KBM-7 (cell line): ENCODE measurements at regions not wholly inside any gene's neighbourhood (a gene's known extent, or its start where the extent isn't known, plus 50 kb on each side); places are given as distances from the start of the nearest gene placed in this dataset.

Source experiments
- DNase-seq: peaks from one replicate; pipeline ENCODE4 v3.0.0-alpha.2; 2015
- in situ Hi-C: fragments of 300-500 bp; cut with MboI; formaldehyde crosslinking; loops from 2 replicates; pipeline ENCODE4 v1.14.3; 2020; ENCODE audit warnings: low sequenced_read_pairs, low pct_unique_long_range_greater_than_20kb, mixed read lengths

DNA sequence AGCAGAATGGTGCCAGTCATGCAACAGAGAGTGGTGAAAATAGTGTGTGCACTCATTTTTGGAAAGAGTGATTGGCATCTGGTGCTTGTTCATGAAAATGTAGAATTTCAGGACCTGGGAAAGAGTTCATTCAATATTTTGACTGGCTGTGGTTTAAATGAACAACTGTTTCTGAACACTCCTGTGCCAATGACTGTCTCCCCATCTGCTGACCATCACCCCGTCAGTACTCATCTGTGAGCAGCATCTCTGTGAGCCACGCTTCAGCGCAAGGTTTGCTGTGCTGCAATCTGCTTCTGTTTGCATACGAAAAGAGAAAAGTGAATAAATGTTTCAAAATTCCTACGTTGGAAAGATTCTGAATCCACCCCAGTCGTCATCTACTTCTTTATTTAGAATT lies 77.9 kb upstream of the RUNX1 start:
- no peak for DNase-seq
- in situ Hi-C loops = no loop called here

DNA sequence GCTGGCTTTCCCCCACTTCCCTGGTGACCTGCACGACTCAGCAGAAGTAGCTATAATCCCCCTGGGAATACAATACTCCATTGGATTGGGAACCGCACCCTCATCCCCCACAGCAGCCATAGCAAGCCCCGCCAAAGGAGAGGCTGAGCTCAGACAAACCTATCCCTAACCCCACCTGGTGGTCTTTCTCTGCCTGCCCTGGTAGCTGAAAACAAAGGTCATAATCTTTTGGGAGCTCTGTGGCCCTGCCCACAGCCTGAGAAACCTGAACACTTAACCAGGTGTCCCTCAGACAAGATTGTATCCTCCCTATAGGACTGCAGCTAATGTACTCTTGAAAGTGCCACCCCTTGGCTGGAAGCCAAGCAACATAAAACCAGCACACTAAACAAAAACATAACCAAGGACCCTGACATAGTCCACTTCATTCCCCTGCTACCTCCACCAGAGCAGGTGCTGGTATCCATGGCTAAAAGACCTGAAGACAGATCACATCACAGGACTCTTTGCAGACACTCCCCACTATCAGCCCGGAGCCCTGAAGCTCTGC lies 71.6 kb upstream of the RUNX1 start:
- DNase-seq = no peak
- in situ Hi-C loops = no loop called here

DNA sequence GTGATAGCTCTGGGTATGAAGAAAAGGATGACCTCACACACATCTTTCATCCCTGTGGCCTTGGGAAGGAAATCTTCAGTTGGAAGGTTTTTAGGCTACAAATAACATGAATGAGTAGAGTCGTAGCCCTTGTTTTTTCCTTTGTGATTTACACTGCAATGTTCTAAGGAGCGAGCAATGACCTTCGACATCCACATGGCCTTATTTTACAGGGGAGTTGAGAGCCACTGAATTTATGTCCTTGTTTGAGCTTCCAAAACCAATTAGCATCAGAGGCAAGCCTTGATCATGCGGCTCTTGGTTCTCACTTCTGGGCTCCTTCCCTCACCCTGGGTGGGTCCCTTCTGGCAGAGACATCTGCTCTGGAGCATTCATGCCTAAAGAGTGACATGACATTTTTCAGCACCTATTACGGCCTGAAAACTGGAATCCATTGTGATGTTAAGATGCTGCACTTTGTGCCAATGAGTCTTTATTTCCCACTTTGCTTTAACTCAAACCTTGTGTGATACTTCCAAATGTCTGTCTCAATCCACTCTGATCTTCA lies 70.5 kb upstream of the RUNX1 start:
- no peak for DNase-seq
- in situ Hi-C loops = no loop called here

DNA sequence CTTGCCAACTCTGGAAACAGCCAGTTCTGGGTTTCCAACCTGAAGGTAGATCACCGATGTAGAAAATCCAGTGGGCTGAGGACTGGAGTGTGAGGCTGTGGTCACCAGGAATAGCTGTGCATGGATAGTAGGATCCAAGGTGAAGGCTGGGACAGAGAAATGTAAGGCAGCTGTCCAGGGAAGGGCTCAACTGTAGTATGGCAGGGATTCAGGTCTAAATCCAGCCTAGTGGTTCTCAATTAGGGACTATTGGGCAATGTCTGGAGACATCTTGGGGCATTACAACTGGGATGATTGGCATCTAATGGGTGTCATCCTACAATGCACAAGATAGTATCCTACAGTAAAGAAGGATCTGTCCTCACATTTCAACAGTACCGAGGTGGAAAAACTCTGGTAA lies 67.7 kb upstream of the RUNX1 start:
- in situ Hi-C loops = no loop called here
- no peak for DNase-seq

DNA sequence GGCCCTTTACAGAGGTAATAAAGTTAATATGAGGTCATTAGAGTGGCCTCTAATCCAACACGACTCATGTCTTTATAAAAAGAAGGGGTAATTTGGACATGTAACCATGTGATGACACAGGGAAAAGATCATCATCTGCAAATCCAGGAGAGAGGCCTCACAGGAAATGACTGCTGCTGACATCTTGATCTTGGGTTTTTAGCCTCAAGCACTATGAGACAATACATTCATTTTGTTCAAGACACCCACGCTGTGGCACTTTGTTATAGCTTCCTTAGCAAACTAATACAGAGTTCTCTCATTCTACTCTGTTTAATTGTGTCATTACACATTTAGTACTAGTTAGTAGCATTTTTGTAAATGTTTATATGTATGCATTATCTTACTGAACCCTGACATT lies 64.0 kb upstream of the RUNX1 start:
- in situ Hi-C loops = no loop called here
- no peak for DNase-seq

DNA sequence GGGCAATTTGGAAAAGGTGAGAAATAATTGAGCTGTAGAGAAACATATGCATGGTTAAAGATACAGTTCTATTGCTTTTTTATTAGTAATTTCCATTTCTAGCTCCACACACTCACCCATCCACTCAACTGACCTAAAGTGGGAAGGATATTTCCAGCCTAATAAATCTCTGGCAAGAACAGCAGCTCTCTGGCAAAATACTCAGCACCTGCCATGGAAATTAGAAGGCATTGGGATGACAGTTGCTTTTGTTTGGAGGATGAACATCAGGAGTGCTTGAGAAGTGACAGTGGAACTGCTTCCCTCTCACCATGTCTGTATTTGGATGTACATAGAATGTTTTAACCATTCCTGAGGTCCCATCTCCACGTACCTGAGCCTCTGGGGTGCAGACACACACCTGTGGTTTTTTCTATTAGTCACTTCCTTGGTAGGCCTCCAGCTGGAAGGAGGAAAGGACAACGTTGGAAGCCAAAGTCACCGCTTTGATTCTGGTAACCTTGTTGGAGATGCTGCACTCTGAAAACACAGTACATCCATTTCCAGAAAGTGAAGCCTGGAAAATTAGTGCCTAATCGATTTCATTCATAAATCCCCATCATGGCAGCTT lies 62.3 kb upstream of the RUNX1 start:
- in situ Hi-C loops = no loop called here
- DNase-seq = no peak

DNA sequence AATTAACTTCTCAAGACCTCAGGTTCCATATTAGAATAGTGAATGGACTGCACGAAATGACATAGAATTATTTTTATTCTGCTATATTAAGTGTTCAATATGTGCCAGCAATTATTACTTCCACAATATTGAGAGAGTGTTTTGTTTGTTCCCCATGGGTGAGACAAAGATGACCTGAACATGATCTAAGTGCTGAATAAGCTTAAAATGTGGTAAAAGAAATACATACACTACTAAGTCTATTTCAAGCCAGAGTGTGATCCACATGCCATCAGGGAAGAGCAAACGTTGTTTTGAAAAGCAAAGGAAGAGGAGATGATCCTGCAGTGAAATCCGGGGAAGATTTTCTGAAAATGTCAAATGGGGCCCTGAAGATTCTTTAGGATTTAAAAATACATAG lies 59.8 kb upstream of the RUNX1 start:
- no peak for DNase-seq
- in situ Hi-C loops = no loop called here

DNA sequence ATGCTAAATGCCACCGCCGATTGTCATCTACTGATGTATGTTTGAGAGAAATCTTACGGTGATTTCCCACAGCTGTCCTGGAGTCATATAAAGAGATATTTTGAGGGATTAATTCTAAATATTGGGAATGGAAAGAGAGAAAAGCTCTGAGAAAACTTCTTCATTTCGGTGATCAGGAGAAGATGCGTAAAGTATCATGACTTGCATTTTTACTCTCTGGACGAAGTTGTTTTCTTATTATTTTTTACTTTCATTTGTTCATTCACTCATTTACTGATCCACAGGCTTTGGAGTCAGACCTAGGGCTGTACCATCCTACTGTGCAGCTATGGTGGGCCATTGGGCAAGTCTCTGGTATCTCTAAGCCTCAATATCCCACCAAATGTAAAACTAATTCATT lies 58.4 kb upstream of the RUNX1 start:
- in situ Hi-C loops = no loop called here

DNA sequence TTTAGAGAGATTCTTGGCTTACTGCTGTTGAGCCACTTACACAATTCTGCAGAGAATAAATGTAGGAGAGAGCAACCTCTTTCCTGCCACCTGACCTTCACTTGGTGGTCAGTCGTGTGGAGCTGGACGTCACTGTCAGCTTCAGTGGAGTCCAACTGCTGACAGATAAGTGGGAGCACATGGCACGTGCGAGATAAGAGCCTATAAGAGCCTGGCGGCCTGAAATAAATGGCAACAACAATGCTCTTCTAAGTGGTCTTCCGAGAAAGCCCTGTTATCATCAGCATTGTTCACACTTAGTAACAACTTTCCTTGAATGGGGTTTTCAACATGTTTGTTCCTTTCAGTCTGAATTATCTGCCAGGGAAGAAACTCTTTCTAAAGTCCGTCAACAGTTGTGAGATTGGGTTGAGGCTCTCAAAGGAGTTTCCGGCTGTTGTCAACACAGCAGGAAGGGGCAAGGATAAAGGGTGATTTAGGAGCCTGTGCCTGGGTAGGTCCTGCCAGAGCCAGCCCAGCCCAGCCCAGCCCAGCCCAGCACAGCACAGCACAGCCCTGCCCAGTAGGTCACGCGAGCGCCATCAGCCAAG lies 57.2 kb upstream of the RUNX1 start:
- in situ Hi-C loops = no loop called here

More for the DNA sequence above, 58.4 kb upstream of the RUNX1 start:
- no peak for DNase-seq

DNA sequence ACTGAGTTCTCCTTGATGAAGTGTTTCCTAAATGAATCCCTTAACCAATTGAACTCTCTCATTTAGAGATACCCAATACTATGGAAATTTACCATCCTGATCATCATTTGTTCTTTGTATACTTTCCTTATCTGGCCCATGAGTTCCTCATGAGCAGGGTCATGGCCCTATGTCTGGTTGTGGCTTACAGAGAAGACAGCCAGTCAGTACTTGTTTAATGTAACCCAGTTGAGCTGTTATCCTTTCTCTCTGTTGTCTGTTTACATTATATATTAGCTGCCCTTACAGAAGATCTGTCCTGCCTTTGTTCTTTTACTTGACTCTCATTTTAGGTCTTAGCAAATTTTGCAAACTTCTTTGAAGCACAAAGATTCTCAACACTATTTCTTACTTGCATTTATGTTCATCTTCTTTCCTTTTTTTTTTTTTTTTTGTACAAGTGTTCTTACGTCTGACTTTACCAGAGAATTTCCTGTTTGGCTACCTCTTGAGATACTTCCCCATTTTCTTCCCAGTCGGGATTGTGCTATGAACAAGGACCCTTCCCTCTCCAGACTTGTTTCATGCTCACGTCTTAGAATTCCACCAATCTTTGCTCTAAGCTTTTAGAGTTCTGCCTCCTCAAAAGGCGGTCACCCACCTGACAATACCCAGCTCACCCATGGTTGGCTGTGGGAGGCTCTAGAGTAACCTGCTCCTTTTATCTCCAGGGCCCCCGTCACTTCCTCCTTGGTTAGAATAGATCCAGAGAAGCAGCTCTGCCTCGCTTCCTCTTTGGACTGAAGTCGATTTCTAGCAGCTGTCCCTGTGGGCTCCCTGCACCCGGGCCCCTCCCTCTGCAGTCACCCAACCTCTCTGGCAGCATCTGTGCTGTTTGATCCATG lies 53.6 kb upstream of the RUNX1 start:
- DNase-seq = peak; percentile 96
- in situ Hi-C loops = no loop called here

More for the DNA sequence above, 57.2 kb upstream of the RUNX1 start:
- no peak for DNase-seq

DNA sequence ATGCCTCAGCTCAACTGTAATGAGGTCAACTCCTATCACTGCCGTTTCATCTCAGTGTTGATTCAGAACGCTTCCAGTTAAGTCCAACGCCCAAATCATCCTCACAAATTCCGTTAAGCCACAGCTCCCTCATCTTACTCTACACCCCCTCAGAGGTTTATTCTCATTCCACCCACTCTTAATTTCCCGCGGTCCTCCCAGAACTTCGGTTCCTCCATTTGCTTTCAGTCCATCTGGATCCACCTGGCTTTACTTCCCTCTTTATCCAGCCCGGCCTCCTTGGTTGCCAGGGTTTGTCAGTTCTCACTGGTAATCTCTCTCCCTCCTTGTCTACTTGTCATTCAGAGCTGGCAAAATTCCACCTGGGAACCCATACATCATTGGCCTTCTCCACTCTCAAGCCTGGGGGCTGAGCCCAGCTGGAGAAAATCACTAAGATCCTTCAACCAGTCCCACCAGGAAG lies 51.3 kb upstream of the RUNX1 start:
- no peak for DNase-seq
- in situ Hi-C loops = no loop called here

DNA sequence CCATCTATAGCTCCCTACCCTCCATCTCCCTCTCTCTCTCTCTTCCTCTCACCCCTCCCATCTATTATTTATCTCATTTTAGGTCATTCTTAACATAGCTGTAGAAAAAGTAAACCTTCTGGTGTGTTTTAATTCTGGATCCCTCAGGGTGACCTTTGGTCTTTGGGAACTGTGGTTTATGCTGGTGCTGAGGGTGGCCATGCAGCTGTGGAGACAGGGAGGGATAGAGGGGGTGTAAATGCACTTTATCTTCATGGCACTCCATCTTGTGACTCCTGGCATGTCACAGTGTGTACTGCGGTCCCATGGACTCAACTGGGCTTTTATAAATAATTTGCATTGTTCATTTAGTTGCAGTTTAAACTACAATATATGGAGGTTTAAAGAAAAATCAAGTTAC lies 50.2 kb upstream of the RUNX1 start:
- DNase-seq = no peak
- in situ Hi-C loops = no loop called here
